ENCODE measurements at regions not wholly inside any gene's neighbourhood (a gene's known extent, or its start where the extent isn't known, plus 50 kb on each side); places are given as distances from the start of the nearest gene placed in this dataset.
A peak's percentile ranks its signal among the peaks of the same experiment; 100 is the strongest.

DNA sequence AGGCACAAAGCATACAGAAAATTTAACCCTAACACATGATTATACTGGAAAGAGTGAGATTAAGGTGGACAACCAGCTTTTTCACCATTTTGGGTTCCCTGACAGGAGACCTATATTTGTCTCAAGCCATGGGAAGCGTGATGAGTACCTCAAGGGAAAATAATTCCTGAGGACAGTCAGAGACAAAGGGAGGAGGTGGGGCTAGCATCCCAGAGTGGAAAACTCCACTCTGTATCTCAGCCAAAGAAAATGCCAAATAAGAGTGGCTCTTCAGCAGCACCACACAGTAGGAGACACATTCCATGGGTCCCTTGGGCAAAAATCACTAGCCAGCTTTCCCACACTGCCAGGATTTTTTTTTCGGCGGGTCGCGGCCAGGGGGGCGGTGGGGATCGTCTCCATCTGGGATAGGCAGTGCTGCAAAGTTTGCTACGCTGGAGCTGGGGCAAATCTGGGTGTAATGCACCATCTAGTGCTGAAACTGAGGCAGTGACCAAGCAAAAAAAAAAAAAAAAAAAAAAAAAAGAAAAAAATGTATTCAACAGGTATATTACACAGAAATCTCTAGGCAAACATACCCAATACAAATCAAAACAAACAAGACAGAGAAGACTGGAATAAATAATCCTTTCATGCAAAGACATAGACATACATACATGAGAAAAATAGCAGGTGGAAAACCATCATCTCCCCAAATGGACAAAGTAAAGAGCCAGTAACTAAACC lies 77.3 kb upstream of the SLC35F1 start:
- no peaks in the 10 kb centered on the region for H3K36me3 ChIP-seq (ENCODE audit: control insufficient read depth in 1 of 2, insufficient read depth in 2 of 2, low read length in 2 of 2)
- no peak overlapping the region for H3K27ac ChIP-seq (ENCODE audit: low read length)
- no peaks in the 10 kb centered on the region for H3K4me1 ChIP-seq (ENCODE audit: control insufficient read depth in 1 of 2, insufficient read depth in 2 of 2, low read length in 2 of 2)
- H3K4me3 ChIP-seq (ENCODE audit: low read depth in 1 of 2, low read length in 2 of 2): peak overlapping the region in 1 of 2 donors; percentile 10
- no peaks in the 10 kb centered on the region for H3K27me3 ChIP-seq (ENCODE audit: low read depth, low read length)
- peaks cover 0 to 3% of the 10 kb centered on the region in 2 donors for H3K9me3 ChIP-seq (ENCODE audit: control insufficient read depth in 1 of 2, low read length in 2 of 2)

DNA sequence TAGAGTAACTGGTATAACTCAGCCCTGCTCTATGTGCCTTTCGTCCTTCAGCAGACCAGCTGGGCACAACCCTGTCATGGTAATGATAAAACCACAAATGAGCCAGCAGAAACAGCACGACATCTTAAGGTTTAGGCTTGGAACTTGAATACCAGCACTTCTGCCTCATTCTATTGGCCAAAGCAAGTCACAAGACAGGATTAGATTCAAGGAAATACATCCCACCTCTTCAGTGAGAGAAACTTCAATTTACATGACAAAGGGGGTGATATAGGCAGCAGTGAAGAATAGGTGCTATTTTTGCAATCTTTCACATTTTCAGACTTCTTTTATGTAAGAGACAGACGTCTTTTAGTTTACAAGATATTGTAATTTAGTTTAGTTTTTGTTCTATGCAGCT lies 69.8 kb upstream of the SLC35F1 start:
- Histone ChIP-seq H3K36me3 (ENCODE audit: control insufficient read depth in 1 of 2, insufficient read depth in 2 of 2, low read length in 2 of 2) (no peaks in the 10 kb centered on the region), H3K4me3 (ENCODE audit: low read depth in 1 of 2, low read length in 2 of 2) (no peak overlapping the region), H3K4me1 (ENCODE audit: control insufficient read depth in 1 of 2, insufficient read depth in 2 of 2, low read length in 2 of 2) (no peaks in the 10 kb centered on the region), H3K27ac (ENCODE audit: low read length) (no peak overlapping the region), H3K27me3 (ENCODE audit: low read depth, low read length) (no peaks in the 10 kb centered on the region), H3K9me3 (ENCODE audit: control insufficient read depth in 1 of 2, low read length in 2 of 2) (no peaks in the 10 kb centered on the region)

DNA sequence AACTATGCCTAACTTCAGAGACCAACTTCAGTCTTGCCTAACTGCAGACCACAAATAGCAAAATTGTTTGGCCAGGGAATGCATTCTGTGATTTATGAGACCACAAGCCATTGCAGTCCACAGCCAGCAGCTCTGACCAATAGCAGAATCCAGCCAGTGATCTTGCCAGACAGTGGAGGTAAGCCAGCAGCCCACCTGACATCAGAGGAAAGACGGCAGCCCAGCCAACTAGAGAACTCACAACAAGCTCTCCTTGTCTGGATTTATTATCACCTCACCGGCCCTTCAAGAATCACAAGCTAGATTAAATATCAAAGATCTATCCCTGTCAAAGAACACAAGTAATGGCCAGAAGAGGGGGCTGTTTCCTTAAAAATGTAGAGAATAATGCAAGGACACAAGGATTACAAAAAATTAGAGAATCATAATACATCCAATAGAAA lies 66.5 kb upstream of the SLC35F1 start:
- Histone ChIP-seq H3K27ac (ENCODE audit: low read length) (no peak overlapping the region), H3K4me1 (ENCODE audit: control insufficient read depth in 1 of 2, insufficient read depth in 2 of 2, low read length in 2 of 2) (no peaks in the 10 kb centered on the region), H3K9me3 (ENCODE audit: control insufficient read depth in 1 of 2, low read length in 2 of 2) (no peaks in the 10 kb centered on the region), H3K27me3 (ENCODE audit: low read depth, low read length) (no peaks in the 10 kb centered on the region), H3K4me3 (ENCODE audit: low read depth in 1 of 2, low read length in 2 of 2) (no peak overlapping the region), H3K36me3 (ENCODE audit: control insufficient read depth in 1 of 2, insufficient read depth in 2 of 2, low read length in 2 of 2) (no peaks in the 10 kb centered on the region)

DNA sequence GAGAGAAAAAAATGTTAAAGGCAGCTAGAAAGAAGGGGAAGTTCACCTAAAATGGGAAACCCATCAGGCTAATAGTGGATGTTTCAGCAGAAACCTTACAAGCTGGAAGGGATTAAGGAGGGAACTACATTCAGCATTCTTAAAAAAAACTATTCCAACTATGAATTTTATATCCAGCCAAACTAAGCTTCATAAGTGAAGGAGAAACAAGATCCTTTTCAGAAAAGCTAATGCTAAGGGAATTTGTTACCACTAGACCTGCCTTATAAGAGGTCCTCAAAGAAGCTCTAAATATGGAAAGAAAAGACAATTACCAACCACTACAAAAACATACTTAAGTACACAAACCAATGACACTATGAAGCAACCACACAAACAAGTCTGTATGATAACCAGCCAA lies 59.2 kb upstream of the SLC35F1 start:
- H3K4me3 ChIP-seq (ENCODE audit: low read depth in 1 of 2, low read length in 2 of 2): no peak overlapping the region
- H3K36me3 ChIP-seq (ENCODE audit: control insufficient read depth in 1 of 2, insufficient read depth in 2 of 2, low read length in 2 of 2): no peaks in the 10 kb centered on the region
- no peaks in the 10 kb centered on the region for H3K4me1 ChIP-seq (ENCODE audit: control insufficient read depth in 1 of 2, insufficient read depth in 2 of 2, low read length in 2 of 2)

DNA sequence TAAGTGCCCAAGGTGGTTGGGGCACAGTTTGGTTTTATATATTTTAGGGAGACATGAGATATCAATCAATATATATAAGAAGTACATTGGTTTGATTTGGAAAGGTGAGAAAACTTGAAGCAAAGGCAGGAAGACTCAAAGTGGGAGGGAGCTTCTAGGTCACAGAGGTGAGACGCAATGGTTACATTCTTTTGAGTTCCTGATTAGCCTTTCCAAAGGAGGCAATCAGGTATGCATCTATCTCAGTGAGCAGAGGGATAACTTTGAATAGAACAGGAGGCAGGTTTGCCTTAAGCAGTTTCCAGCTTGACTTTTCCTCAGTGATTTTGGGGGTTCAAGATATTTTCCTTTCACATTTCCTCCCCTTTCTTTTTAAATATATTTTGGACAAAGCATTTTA lies 58.0 kb upstream of the SLC35F1 start:
- H3K4me3 ChIP-seq (ENCODE audit: low read depth in 1 of 2, low read length in 2 of 2): no peak overlapping the region
- no peaks in the 10 kb centered on the region for H3K4me1 ChIP-seq (ENCODE audit: control insufficient read depth in 1 of 2, insufficient read depth in 2 of 2, low read length in 2 of 2)
- no peaks in the 10 kb centered on the region for H3K27me3 ChIP-seq (ENCODE audit: low read depth, low read length)
- H3K27ac ChIP-seq (ENCODE audit: low read length): no peak overlapping the region
- no peaks in the 10 kb centered on the region for H3K36me3 ChIP-seq (ENCODE audit: control insufficient read depth in 1 of 2, insufficient read depth in 2 of 2, low read length in 2 of 2)
- peaks cover 0 to 19% of the 10 kb centered on the region in 2 donors for H3K9me3 ChIP-seq (ENCODE audit: control insufficient read depth in 1 of 2, low read length in 2 of 2)

More for the DNA sequence above, 59.2 kb upstream of the SLC35F1 start:
- Histone ChIP-seq H3K9me3 (ENCODE audit: control insufficient read depth in 1 of 2, low read length in 2 of 2) (peaks cover 0 to 19% of the 10 kb centered on the region in 2 donors), H3K27me3 (ENCODE audit: low read depth, low read length) (no peaks in the 10 kb centered on the region), H3K27ac (ENCODE audit: low read length) (no peak overlapping the region)
